Astrocyte (in vitro differentiated cells and primary cell): ENCODE measurements at regions not wholly inside any gene's neighbourhood (a gene's known extent, or its start where the extent isn't known, plus 50 kb on each side); places are given as distances from the start of the nearest gene placed in this dataset.

Source experiments
- DNase-seq: peaks from one replicate; pipeline ENCODE4 v3.0.0-alpha.2; 2010; ENCODE audit warnings: low read depth
- FAIRE-seq: peaks from 2 replicates; lab custom pipeline; 2011; peaks lifted over from hg19 to GRCh38; lab: Jason Lieb, UNC
- H2AFZ ChIP-seq: 2 replicates; pipeline ENCODE4 v1.6.0; 2012; ENCODE audit warnings: low read depth, low read length, inconsistent platforms
- H3K27ac ChIP-seq: 2 replicates; pipeline ENCODE4 v1.5.1; 2011; ENCODE audit warnings: low read depth, low read length, inconsistent platforms
- H3K27me3 ChIP-seq: 2 replicates; pipeline ENCODE4 v1.6.0; 2011; ENCODE audit warnings: low read length, inconsistent platforms; ENCODE audit not compliant: insufficient read depth
- H3K36me3 ChIP-seq: 2 replicates; pipeline ENCODE4 v1.5.1; 2011; ENCODE audit warnings: low read length, inconsistent platforms; ENCODE audit not compliant: insufficient read depth
- H3K4me1 ChIP-seq: 2 replicates; pipeline ENCODE4 v1.5.1; 2011; ENCODE audit warnings: low read length, inconsistent platforms; ENCODE audit not compliant: insufficient read depth
- H3K4me2 ChIP-seq: 2 replicates; pipeline ENCODE4 v1.6.0; 2012; ENCODE audit warnings: low read length, inconsistent platforms
- H3K4me3 ChIP-seq: 2 replicates; pipeline ENCODE4 v1.5.1; 2011; ENCODE audit warnings: low read depth, mild to moderate bottlenecking, low read length, inconsistent platforms; ENCODE audit not compliant: insufficient read depth
- H3K79me2 ChIP-seq: 2 replicates; pipeline ENCODE4 v1.6.0; 2012; ENCODE audit warnings: mild to moderate bottlenecking, low read length, inconsistent platforms; ENCODE audit not compliant: insufficient read depth
- H3K9ac ChIP-seq: 2 replicates; pipeline ENCODE4 v1.6.0; 2012; ENCODE audit warnings: mild to moderate bottlenecking, low read length, inconsistent platforms
- H3K9me3 ChIP-seq: 2 replicates; pipeline ENCODE4 v1.5.1; 2012; ENCODE audit warnings: low read depth, mild to moderate bottlenecking, low read length, inconsistent platforms; ENCODE audit not compliant: insufficient read depth
- H4K20me1 ChIP-seq: 2 replicates; pipeline ENCODE4 v1.6.0; 2012; ENCODE audit warnings: low read length, inconsistent platforms; ENCODE audit not compliant: insufficient read depth
- H3K27ac Mint-ChIP-seq: one replicate; pipeline ENCODE4 v1.8.0; 2021; ENCODE audit warnings: mild to moderate bottlenecking, mixed read lengths; ENCODE audit not compliant: unreplicated experiment
- H3K27me3 Mint-ChIP-seq: one replicate; pipeline ENCODE4 v1.8.0; 2021; ENCODE audit warnings: low read depth, mixed read lengths; ENCODE audit not compliant: unreplicated experiment
- H3K36me3 Mint-ChIP-seq: one replicate; pipeline ENCODE4 v1.8.0; 2021; ENCODE audit warnings: low read depth, mixed read lengths; ENCODE audit not compliant: unreplicated experiment
- H3K4me1 Mint-ChIP-seq: one replicate; pipeline ENCODE4 v1.8.0; 2021; ENCODE audit warnings: low read depth, mixed read lengths; ENCODE audit not compliant: unreplicated experiment
- H3K4me3 Mint-ChIP-seq: one replicate; pipeline ENCODE4 v1.8.0; 2021; ENCODE audit warnings: mild to moderate bottlenecking, moderate library complexity, mixed read lengths; ENCODE audit not compliant: unreplicated experiment
- H3K9me3 Mint-ChIP-seq: one replicate; pipeline ENCODE4 v1.8.0; 2021; ENCODE audit warnings: mild to moderate bottlenecking, mixed read lengths; ENCODE audit not compliant: unreplicated experiment
- EZH2 ChIP-seq: IDR thresholded peaks from 2 replicates; pipeline ENCODE4 v1.6.1; 2012; ENCODE audit warnings: mild to moderate bottlenecking, low read length, inconsistent platforms; ENCODE audit not compliant: insufficient read depth
- TF ChIP-seq, protein P1 (sequence below): IDR thresholded peaks from 2 replicates; pipeline ENCODE4 v1.5.1; 2011; ENCODE audit warnings: low read depth, mild to moderate bottlenecking, inconsistent platforms, low read length, moderate library complexity; ENCODE audit not compliant: insufficient read depth

DNA sequence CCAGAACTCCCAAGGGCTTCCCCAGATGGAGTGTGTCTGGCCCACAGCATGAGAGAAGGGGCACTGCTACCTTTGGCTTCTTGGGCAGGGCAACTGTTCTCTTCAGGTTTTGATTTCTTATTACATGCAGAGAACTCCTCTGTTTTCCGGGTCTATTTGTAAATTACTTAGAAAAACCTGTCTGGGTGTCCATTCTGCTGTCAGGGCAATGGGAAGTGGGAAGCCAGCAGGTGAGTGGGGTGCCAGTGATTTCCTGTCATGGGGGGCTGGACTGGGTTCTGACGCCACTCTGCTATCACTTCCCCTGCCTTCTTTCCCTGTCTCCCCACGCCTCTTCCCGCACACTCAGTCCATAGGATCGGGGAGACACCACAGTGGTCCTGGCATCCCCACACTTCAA, 58.0 kb upstream of the LGALSL start:
- no peak overlapping the region for H3K4me3 Mint-ChIP-seq
- no peaks in the 10 kb centered on the region for H3K36me3 ChIP-seq
- peaks cover 2% of the 10 kb centered on the region for H3K36me3 Mint-ChIP-seq
- peaks cover 3% of the 10 kb centered on the region for H3K27me3 Mint-ChIP-seq
- H3K9me3 ChIP-seq, result no peaks in the 10 kb centered on the region
- no peak overlapping the region for H3K4me2 ChIP-seq
- no peak overlapping the region for H3K27ac Mint-ChIP-seq
- no peak overlapping the region for H2AFZ ChIP-seq
- no peaks in the 10 kb centered on the region for H4K20me1 ChIP-seq
- FAIRE-seq (no peak), DNase-seq (no peak)
- H3K27ac ChIP-seq, result no peak overlapping the region
- TF ChIP-seq, protein P1, sequence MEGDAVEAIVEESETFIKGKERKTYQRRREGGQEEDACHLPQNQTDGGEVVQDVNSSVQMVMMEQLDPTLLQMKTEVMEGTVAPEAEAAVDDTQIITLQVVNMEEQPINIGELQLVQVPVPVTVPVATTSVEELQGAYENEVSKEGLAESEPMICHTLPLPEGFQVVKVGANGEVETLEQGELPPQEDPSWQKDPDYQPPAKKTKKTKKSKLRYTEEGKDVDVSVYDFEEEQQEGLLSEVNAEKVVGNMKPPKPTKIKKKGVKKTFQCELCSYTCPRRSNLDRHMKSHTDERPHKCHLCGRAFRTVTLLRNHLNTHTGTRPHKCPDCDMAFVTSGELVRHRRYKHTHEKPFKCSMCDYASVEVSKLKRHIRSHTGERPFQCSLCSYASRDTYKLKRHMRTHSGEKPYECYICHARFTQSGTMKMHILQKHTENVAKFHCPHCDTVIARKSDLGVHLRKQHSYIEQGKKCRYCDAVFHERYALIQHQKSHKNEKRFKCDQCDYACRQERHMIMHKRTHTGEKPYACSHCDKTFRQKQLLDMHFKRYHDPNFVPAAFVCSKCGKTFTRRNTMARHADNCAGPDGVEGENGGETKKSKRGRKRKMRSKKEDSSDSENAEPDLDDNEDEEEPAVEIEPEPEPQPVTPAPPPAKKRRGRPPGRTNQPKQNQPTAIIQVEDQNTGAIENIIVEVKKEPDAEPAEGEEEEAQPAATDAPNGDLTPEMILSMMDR, result no peak
- TF ChIP-seq EZH2, result no peak
- peaks cover 20% of the 10 kb centered on the region for H3K27me3 ChIP-seq
- peaks cover 19% of the 10 kb centered on the region for H3K4me1 Mint-ChIP-seq
- no peaks in the 10 kb centered on the region for H3K4me1 ChIP-seq
- H3K9ac ChIP-seq, result no peak overlapping the region
- no peaks in the 10 kb centered on the region for H3K79me2 ChIP-seq
- no peak overlapping the region for H3K4me3 ChIP-seq
- peaks cover 8% of the 10 kb centered on the region for H3K9me3 Mint-ChIP-seq

DNA sequence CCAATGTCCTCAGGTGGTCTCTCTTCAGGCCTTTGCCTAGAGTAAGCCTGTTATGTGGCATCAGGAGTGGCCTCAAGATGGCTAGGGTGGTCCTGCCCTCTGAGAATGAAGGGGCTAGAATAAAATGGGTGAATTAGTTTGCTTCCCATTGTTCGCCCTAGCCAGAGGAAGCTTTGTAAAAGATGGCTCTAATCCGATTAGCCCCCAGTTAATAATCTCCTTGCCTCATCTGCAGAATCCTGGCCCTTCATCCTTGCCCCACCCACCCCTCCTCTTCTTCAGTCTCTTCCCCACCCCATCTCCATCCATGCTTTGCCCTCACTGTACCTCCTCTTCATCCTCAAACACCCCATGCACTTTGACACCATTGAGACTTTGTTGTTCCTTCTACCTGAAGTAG, 57.4 kb upstream of the LGALSL start:
- H3K9me3 Mint-ChIP-seq, result peaks cover 8% of the 10 kb centered on the region
- H3K36me3 ChIP-seq, result no peaks in the 10 kb centered on the region
- no peaks in the 10 kb centered on the region for H3K4me1 ChIP-seq
- FAIRE-seq, result no peak
- H3K4me1 Mint-ChIP-seq, result peaks cover 19% of the 10 kb centered on the region
- peaks cover 3% of the 10 kb centered on the region for H3K27me3 Mint-ChIP-seq
- TF ChIP-seq, protein P1, result no peak
- no peak for TF ChIP-seq EZH2
- H3K9me3 ChIP-seq, result no peaks in the 10 kb centered on the region
- no peak overlapping the region for H3K4me3 Mint-ChIP-seq
- H3K4me2 ChIP-seq, result no peak overlapping the region
- no peaks in the 10 kb centered on the region for H4K20me1 ChIP-seq
- peaks cover 2% of the 10 kb centered on the region for H3K36me3 Mint-ChIP-seq
- no peak overlapping the region for H3K27ac ChIP-seq
- no peak overlapping the region for H3K27ac Mint-ChIP-seq
- no peak overlapping the region for H3K9ac ChIP-seq
- H3K27me3 ChIP-seq, result peaks cover 22% of the 10 kb centered on the region
- H2AFZ ChIP-seq, result no peak overlapping the region
- no peak for DNase-seq
- no peaks in the 10 kb centered on the region for H3K79me2 ChIP-seq
- no peak overlapping the region for H3K4me3 ChIP-seq

DNA sequence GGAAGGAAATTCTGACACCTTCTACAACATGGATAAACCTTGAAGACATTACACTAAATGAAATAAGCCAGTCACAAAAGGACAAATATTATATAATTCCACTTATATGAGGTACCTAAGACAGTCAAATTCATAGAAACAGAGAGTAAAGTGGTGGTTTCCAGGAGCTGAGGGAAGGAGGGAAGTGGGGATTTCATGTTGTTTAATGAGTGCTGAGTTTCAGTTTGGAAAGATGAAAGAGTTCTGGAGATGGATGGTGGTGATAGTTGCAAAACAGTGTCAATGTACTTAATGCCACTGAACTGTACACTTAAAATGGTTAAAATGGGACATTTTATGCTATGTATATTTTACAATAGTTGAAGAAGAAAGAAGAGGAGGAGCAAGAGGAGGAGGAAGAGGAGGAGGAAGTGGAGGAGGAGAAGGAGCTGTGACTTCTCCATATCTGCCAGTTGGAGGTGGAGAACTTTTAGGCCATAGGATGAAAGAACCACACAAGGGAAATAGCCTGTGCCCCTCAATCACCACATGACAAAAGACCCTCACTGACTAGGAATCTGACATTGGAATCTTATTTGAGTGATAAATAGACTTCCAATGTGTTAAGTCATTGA, 55.3 kb upstream of the LGALSL start:
- no peak overlapping the region for H3K9ac ChIP-seq
- peaks cover 2% of the 10 kb centered on the region for H3K36me3 Mint-ChIP-seq
- H3K4me2 ChIP-seq, result no peak overlapping the region
- H4K20me1 ChIP-seq, result no peaks in the 10 kb centered on the region
- no peak for FAIRE-seq
- peaks cover 3% of the 10 kb centered on the region for H3K27me3 Mint-ChIP-seq
- H3K27ac ChIP-seq, result no peak overlapping the region
- H3K4me1 ChIP-seq, result peaks cover 2% of the 10 kb centered on the region
- peaks cover 1% of the 10 kb centered on the region for H3K9me3 Mint-ChIP-seq
- no peaks in the 10 kb centered on the region for H3K36me3 ChIP-seq
- no peak overlapping the region for H3K4me3 ChIP-seq
- no peak for TF ChIP-seq EZH2
- TF ChIP-seq, protein P1, result no peak
- no peak for DNase-seq
- H3K4me3 Mint-ChIP-seq, result no peak overlapping the region
- H3K79me2 ChIP-seq, result no peaks in the 10 kb centered on the region
- H3K27ac Mint-ChIP-seq, result no peak overlapping the region
- no peaks in the 10 kb centered on the region for H3K9me3 ChIP-seq
- peaks cover 22% of the 10 kb centered on the region for H3K27me3 ChIP-seq
- no peak overlapping the region for H2AFZ ChIP-seq
- peaks cover 26% of the 10 kb centered on the region for H3K4me1 Mint-ChIP-seq
